ENCODE measurements at regions not wholly inside any gene's neighbourhood (a gene's known extent, or its start where the extent isn't known, plus 50 kb on each side); places are given as distances from the start of the nearest gene placed in this dataset.

- DNase-seq (ENCODE audit: low spot score) = no peak
Observed at GRCh38 chr5:28165096-28165495, 1126.7 kb upstream of the CDH9 start.

GRCh38 chr5:28164568-28164967, 1126.2 kb upstream of the CDH9 start:
- DNase-seq (ENCODE audit: low spot score) = no peak

GRCh38 chr5:28156981-28157380, 1118.6 kb upstream of the CDH9 start:
- DNase-seq (ENCODE audit: low spot score) = no peak

GRCh38 chr5:28143519-28143918, 1105.1 kb upstream of the CDH9 start:
- no peak for DNase-seq (ENCODE audit: low spot score)

- DNase-seq (ENCODE audit: low spot score) = no peak
Observed at GRCh38 chr5:28132151-28132550, 1093.8 kb upstream of the CDH9 start.

- DNase-seq (ENCODE audit: low spot score) = no peak
Observed at GRCh38 chr5:28117691-28118090, 1079.3 kb upstream of the CDH9 start.

GRCh38 chr5:28117273-28117672, 1078.9 kb upstream of the CDH9 start:
- DNase-seq (ENCODE audit: low spot score) = no peak

GRCh38 chr5:28110781-28111180, 1072.4 kb upstream of the CDH9 start:
- no peak for DNase-seq (ENCODE audit: low spot score)

- no peak for DNase-seq (ENCODE audit: low spot score)
Observed at GRCh38 chr5:28104080-28104479, 1065.7 kb upstream of the CDH9 start.

- DNase-seq (ENCODE audit: low spot score) = no peak
Observed at GRCh38 chr5:28084069-28084468, 1045.7 kb upstream of the CDH9 start.

- DNase-seq (ENCODE audit: low spot score) = no peak
Observed at GRCh38 chr5:28082610-28083009, 1044.2 kb upstream of the CDH9 start.

- no peak for DNase-seq (ENCODE audit: low spot score)
Observed at GRCh38 chr5:28077291-28078240, 1039.2 kb upstream of the CDH9 start.

GRCh38 chr5:28066856-28067255, 1028.5 kb upstream of the CDH9 start:
- DNase-seq (ENCODE audit: low spot score) = no peak

GRCh38 chr5:28065656-28066055, 1027.3 kb upstream of the CDH9 start:
- no peak for DNase-seq (ENCODE audit: low spot score)

- no peak for DNase-seq (ENCODE audit: low spot score)
Observed at GRCh38 chr5:28046596-28046995, 1008.2 kb upstream of the CDH9 start.

- DNase-seq (ENCODE audit: low spot score) = no peak
Observed at GRCh38 chr5:28027851-28028250, 989.5 kb upstream of the CDH9 start.

- DNase-seq (ENCODE audit: low spot score) = no peak
Observed at GRCh38 chr5:28017178-28017577, 978.8 kb upstream of the CDH9 start.

GRCh38 chr5:28014779-28015178, 976.4 kb upstream of the CDH9 start:
- DNase-seq (ENCODE audit: low spot score) = peak; percentile 35

GRCh38 chr5:28012538-28012937, 974.2 kb upstream of the CDH9 start:
- DNase-seq (ENCODE audit: low spot score) = peak; percentile 24

- DNase-seq (ENCODE audit: low spot score) = no peak
Observed at GRCh38 chr5:28009576-28009975, 971.2 kb upstream of the CDH9 start.

- no peak for DNase-seq (ENCODE audit: low spot score)
Observed at GRCh38 chr5:27996665-27997064, 958.3 kb upstream of the CDH9 start.

GRCh38 chr5:27995867-27996266, 957.5 kb upstream of the CDH9 start:
- no peak for DNase-seq (ENCODE audit: low spot score)

- no peak for DNase-seq (ENCODE audit: low spot score)
Observed at GRCh38 chr5:27978322-27978721, 939.9 kb upstream of the CDH9 start.

GRCh38 chr5:27969157-27969556, 930.8 kb upstream of the CDH9 start:
- DNase-seq (ENCODE audit: low spot score) = no peak

All from LoVo (cell line).